HEK293 (cell line): ENCODE measurements at regions not wholly inside any gene's neighbourhood (a gene's known extent, or its start where the extent isn't known, plus 50 kb on each side); places are given as distances from the start of the nearest gene placed in this dataset.

ENCODE experiments used
- CTCF ChIA-PET: fragments of 350-600 bp; formaldehyde crosslinking; extraction: SDS; loops from one replicate; lab custom pipeline; 2021; ENCODE audit warnings: antibody characterized with exemption; lab: Yijun Ruan, JAX
- POLR2A ChIA-PET: fragments of 300-600 bp; formaldehyde crosslinking; extraction: SDS; loops from one replicate; lab custom pipeline; 2020; ENCODE audit warnings: antibody characterized with exemption, inconsistent platforms; lab: Yijun Ruan, JAX
- H3K27ac ChIP-seq: fragments of 200-500 bp; sonication (Bioruptor generic); 2 replicates; pipeline ENCODE4 v1.5.1; 2014; ENCODE audit warnings: low read depth, low read length, control low read depth, inconsistent platforms; ENCODE audit errors: extremely low read depth
- H3K36me3 ChIP-seq, 2 experiments: fragments of 200-500 bp in 1 of 2; sonication (Bioruptor generic) in 1 of 2; 1 replicate in 1 of 2; 2 replicates in 1 of 2; pipeline ENCODE4 v1.5.1; 2014 to 2017; ENCODE audit warnings: inconsistent platforms in 2 of 2, low read length in 2 of 2; ENCODE audit not compliant: control insufficient read depth in 2 of 2, insufficient read depth in 1 of 2
- H3K4me1 ChIP-seq: fragments of 200-500 bp; sonication (Bioruptor generic); 2 replicates; pipeline ENCODE4 v1.5.1; 2014; ENCODE audit warnings: mild to moderate bottlenecking, low read length, inconsistent platforms; ENCODE audit not compliant: control insufficient read depth, insufficient read depth
- H3K4me3 ChIP-seq: 2 replicates; pipeline ENCODE4 v1.5.1; 2011; ENCODE audit warnings: low read depth, mild to moderate bottlenecking, control low read depth, low read length, moderate library complexity
- H3K9me3 ChIP-seq: fragments of 200-500 bp; sonication (Bioruptor generic); 2 replicates; pipeline ENCODE4 v1.5.1; 2014; ENCODE audit warnings: low read depth, low read length, inconsistent platforms; ENCODE audit not compliant: control insufficient read depth, insufficient read depth
- REST ChIP-seq: fragments of 450-650 bp; formaldehyde crosslinking; IDR thresholded peaks from 2 replicates; pipeline ENCODE4 v1.5.1; 2016; ENCODE audit warnings: missing biosample characterization, missing genetic modification characterization
- TCF7L2 ChIP-seq: IDR thresholded peaks from 2 replicates; pipeline ENCODE4 v1.6.1; 2011; ENCODE audit warnings: low read depth, mild to moderate bottlenecking, inconsistent platforms, low read length, moderate library complexity, borderline replicate concordance
- TRIM28 ChIP-seq: IDR thresholded peaks from 2 replicates; pipeline ENCODE4 v1.6.1; 2011; ENCODE audit warnings: low read length, control low read depth, borderline replicate concordance
- ZBTB1 ChIP-seq: fragments of 450-650 bp; formaldehyde crosslinking; IDR thresholded peaks from 2 replicates; pipeline ENCODE4 v1.5.1; 2016; ENCODE audit warnings: missing biosample characterization, missing genetic modification characterization
- ZBTB26 ChIP-seq: fragments of 450-650 bp; formaldehyde crosslinking; optimal IDR thresholded peaks from 2 replicates; pipeline ENCODE3; 2016; ENCODE audit warnings: missing biosample characterization, mild to moderate bottlenecking, missing genetic modification characterization
- ZIC2 ChIP-seq: fragments of 450-650 bp; formaldehyde crosslinking; IDR thresholded peaks from 2 replicates; pipeline ENCODE4 v1.5.1; 2016; ENCODE audit warnings: missing biosample characterization, missing genetic modification characterization
- ZNF174 ChIP-seq: fragments of 450-650 bp; formaldehyde crosslinking; IDR thresholded peaks from 2 replicates; pipeline ENCODE4 v1.5.0; 2017; ENCODE audit warnings: missing biosample characterization, mild to moderate bottlenecking, missing genetic modification characterization
- ZNF23 ChIP-seq: fragments of 450-650 bp; formaldehyde crosslinking; IDR thresholded peaks from 2 replicates; pipeline ENCODE4 v1.5.1; 2016; ENCODE audit warnings: missing biosample characterization, missing genetic modification characterization, borderline replicate concordance
- ZNF274 ChIP-seq, 2 experiments: fragments of 200-500 bp in 1 of 2; fragments of 450-650 bp in 1 of 2; sonication (Bioruptor generic) in 1 of 2; formaldehyde crosslinking in 1 of 2; IDR thresholded peaks; 2 replicates each; pipeline versions ENCODE4 v1.5.1 to v1.6.1; 2014 to 2016; ENCODE audit warnings: borderline replicate concordance in 1 of 2, inconsistent platforms in 1 of 2, low read length in 1 of 2, missing biosample characterization in 1 of 2, missing genetic modification characterization in 1 of 2
- ZNF324 ChIP-seq: fragments of 450-650 bp; formaldehyde crosslinking; IDR thresholded peaks from 2 replicates; pipeline ENCODE4 v1.5.1; 2016; ENCODE audit warnings: missing biosample characterization, missing genetic modification characterization
- ZNF354C ChIP-seq: fragments of 450-650 bp; formaldehyde crosslinking; IDR thresholded peaks from 2 replicates; pipeline ENCODE4 v1.5.1; 2016; ENCODE audit warnings: missing biosample characterization, missing genetic modification characterization, low read depth, borderline replicate concordance
- ZNF529 ChIP-seq: fragments of 450-650 bp; formaldehyde crosslinking; IDR thresholded peaks from 2 replicates; pipeline ENCODE4 v1.5.1; 2017; ENCODE audit warnings: missing genetic modification characterization, missing biosample characterization; ENCODE audit not compliant: insufficient replicate concordance
- ZNF549 ChIP-seq: fragments of 450-650 bp; IDR thresholded peaks from 2 replicates; pipeline ENCODE4 v1.5.1; 2018; ENCODE audit warnings: missing biosample characterization, missing genetic modification characterization, mild to moderate bottlenecking, inconsistent platforms, moderate library complexity
- ZNF558 ChIP-seq: fragments of 450-650 bp; formaldehyde crosslinking; IDR thresholded peaks from 2 replicates; pipeline ENCODE4 v1.5.1; 2016; ENCODE audit warnings: missing biosample characterization, missing genetic modification characterization
- ZNF571 ChIP-seq: fragments of 450-650 bp; formaldehyde crosslinking; IDR thresholded peaks from 2 replicates; pipeline ENCODE4 v1.5.0; 2017; ENCODE audit warnings: missing biosample characterization, missing genetic modification characterization
- ZNF645 ChIP-seq: fragments of 450-650 bp; formaldehyde crosslinking; IDR thresholded peaks from 2 replicates; pipeline ENCODE4; 2016; ENCODE audit warnings: missing biosample characterization, missing genetic modification characterization
- ZNF670 ChIP-seq: fragments of 450-650 bp; formaldehyde crosslinking; IDR thresholded peaks from 2 replicates; pipeline ENCODE4 v1.5.1; 2016; ENCODE audit warnings: missing biosample characterization, missing genetic modification characterization, low read depth
- ZNF747 ChIP-seq: fragments of 450-650 bp; formaldehyde crosslinking; IDR thresholded peaks from 2 replicates; pipeline ENCODE4 v1.5.1; 2016; ENCODE audit warnings: missing biosample characterization, missing genetic modification characterization
- TF ChIP-seq, protein P1 (sequence below): fragments of 450-650 bp; formaldehyde crosslinking; IDR thresholded peaks from 2 replicates; pipeline ENCODE4 v1.5.1; 2017; ENCODE audit warnings: missing biosample characterization, missing genetic modification characterization
- TF ChIP-seq, protein P2 (sequence below): fragments of 450-650 bp; formaldehyde crosslinking; IDR thresholded peaks from 2 replicates; pipeline ENCODE4 v1.5.1; 2016; ENCODE audit warnings: missing biosample characterization, missing genetic modification characterization

DNA sequence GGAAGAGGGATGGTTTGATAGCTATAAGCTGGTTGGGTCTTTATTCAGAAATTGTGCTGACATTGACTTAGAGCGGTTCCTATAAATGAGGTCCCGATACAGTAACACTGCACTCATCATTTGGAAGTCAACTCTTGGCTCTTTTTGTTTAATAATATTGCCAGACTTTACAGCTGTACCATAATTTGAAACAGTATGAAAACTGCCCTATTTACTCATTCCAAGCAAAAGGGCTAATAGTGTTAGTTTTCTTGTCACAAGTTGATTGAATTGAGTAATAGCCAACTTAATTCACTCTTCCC, 128.4 kb upstream of the LIMCH1 start:
- H3K9me3 ChIP-seq = no peaks in the 10 kb centered on the region
- no peak overlapping the region for H3K4me3 ChIP-seq
- ChIA-PET CTCF (no interaction called here), POLR2A (no interaction called here)
- TF ChIP-seq REST (tag by site-specific recombination) (no peak), ZNF571 (tag by site-specific recombination) (no peak), ZNF274 (IDR thresholded peaks at IDR 0.05; ENCODE audit: low read length) (no peak), ZNF274 (tag by site-specific recombination; IDR thresholded peaks at IDR 0.05; ENCODE audit: borderline replicate concordance) (no peak), ZNF324 (tag by site-specific recombination) (no peak), ZNF645 (no peak), ZNF549 (tag by site-specific recombination) (no peak), ZBTB1 (tag by site-specific recombination) (no peak), ZNF354C (tag by site-specific recombination) (no peak), ZNF23 (tag by site-specific recombination) (no peak), TCF7L2 (no peak), ZNF174 (tag by site-specific recombination) (no peak), TRIM28 (no peak), ZNF529 (tag by site-specific recombination) (no peak)
- TF ChIP-seq, protein P1, sequence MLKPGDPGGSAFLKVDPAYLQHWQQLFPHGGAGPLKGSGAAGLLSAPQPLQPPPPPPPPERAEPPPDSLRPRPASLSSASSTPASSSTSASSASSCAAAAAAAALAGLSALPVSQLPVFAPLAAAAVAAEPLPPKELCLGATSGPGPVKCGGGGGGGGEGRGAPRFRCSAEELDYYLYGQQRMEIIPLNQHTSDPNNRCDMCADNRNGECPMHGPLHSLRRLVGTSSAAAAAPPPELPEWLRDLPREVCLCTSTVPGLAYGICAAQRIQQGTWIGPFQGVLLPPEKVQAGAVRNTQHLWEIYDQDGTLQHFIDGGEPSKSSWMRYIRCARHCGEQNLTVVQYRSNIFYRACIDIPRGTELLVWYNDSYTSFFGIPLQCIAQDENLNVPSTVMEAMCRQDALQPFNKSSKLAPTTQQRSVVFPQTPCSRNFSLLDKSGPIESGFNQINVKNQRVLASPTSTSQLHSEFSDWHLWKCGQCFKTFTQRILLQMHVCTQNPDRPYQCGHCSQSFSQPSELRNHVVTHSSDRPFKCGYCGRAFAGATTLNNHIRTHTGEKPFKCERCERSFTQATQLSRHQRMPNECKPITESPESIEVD (tag by site-specific recombination) = no peak
- H3K4me1 ChIP-seq = no peaks in the 10 kb centered on the region; the same call in 1 of the 2 replicates
- no peak overlapping the region for H3K27ac ChIP-seq
- no peaks in the 10 kb centered on the region for H3K36me3 ChIP-seq

GRCh38 chr4:41410049-41410448, 127.9 kb upstream of the LIMCH1 start:
- H3K4me1 ChIP-seq = no peaks in the 10 kb centered on the region; the same call in 1 of the 2 replicates
- H3K36me3 ChIP-seq = no peaks in the 10 kb centered on the region
- no peak overlapping the region for H3K27ac ChIP-seq
- H3K4me3 ChIP-seq = no peak overlapping the region
- TF ChIP-seq ZIC2 (tag by site-specific recombination) (no peak), ZNF174 (tag by site-specific recombination) (no peak), ZNF670 (tag by site-specific recombination) (no peak), ZNF558 (tag by site-specific recombination) (no peak), ZBTB26 (tag by site-specific recombination) (no peak), ZNF747 (tag by site-specific recombination) (no peak)
- TF ChIP-seq, protein P2, sequence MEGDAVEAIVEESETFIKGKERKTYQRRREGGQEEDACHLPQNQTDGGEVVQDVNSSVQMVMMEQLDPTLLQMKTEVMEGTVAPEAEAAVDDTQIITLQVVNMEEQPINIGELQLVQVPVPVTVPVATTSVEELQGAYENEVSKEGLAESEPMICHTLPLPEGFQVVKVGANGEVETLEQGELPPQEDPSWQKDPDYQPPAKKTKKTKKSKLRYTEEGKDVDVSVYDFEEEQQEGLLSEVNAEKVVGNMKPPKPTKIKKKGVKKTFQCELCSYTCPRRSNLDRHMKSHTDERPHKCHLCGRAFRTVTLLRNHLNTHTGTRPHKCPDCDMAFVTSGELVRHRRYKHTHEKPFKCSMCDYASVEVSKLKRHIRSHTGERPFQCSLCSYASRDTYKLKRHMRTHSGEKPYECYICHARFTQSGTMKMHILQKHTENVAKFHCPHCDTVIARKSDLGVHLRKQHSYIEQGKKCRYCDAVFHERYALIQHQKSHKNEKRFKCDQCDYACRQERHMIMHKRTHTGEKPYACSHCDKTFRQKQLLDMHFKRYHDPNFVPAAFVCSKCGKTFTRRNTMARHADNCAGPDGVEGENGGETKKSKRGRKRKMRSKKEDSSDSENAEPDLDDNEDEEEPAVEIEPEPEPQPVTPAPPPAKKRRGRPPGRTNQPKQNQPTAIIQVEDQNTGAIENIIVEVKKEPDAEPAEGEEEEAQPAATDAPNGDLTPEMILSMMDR = no peak
- TF ChIP-seq, all 188 proteins: peak for 0
- ChIA-PET POLR2A (no interaction called here), CTCF (no interaction called here)
- H3K9me3 ChIP-seq = no peaks in the 10 kb centered on the region
